ENCODE measurements at regions not wholly inside any gene's neighbourhood (a gene's known extent, or its start where the extent isn't known, plus 50 kb on each side); places are given as distances from the start of the nearest gene placed in this dataset.
"Not testable (repeated sequence)": the region's sequence is repeated elsewhere in the genome, so short reads cannot be mapped to it uniquely, and the experiment has no call there.

GRCh38 chr13:56681404-56681803 is 459.3 kb upstream of the PRR20A start:
- DNase-seq (ENCODE audit: low spot score), result no peak

GRCh38 chr13:56687131-56687530 is 453.6 kb upstream of the PRR20A start:
- DNase-seq (ENCODE audit: low spot score), result no peak

- no peak for DNase-seq (ENCODE audit: low spot score)
Observed at GRCh38 chr13:56697011-56697410, 443.7 kb upstream of the PRR20A start.

- DNase-seq (ENCODE audit: low spot score), result no peak
Observed at GRCh38 chr13:56700324-56700723, 440.4 kb upstream of the PRR20A start.

- DNase-seq (ENCODE audit: low spot score), result no peak
Observed at GRCh38 chr13:56706485-56706884, 434.2 kb upstream of the PRR20A start.

GRCh38 chr13:56713656-56714055 is 427.1 kb upstream of the PRR20A start:
- DNase-seq (ENCODE audit: low spot score), result no peak

- no peak for DNase-seq (ENCODE audit: low spot score)
Observed at GRCh38 chr13:56718791-56719190, 421.9 kb upstream of the PRR20A start.

- DNase-seq (ENCODE audit: low spot score), result no peak
Observed at GRCh38 chr13:56720841-56721240, 419.9 kb upstream of the PRR20A start.

- no peak for DNase-seq (ENCODE audit: low spot score)
Observed at GRCh38 chr13:56735537-56735942, 405.2 kb upstream of the PRR20A start.

- DNase-seq (ENCODE audit: low spot score), result no peak
Observed at GRCh38 chr13:56736966-56737365, 403.8 kb upstream of the PRR20A start.

- DNase-seq (ENCODE audit: low spot score), result no peak
Observed at GRCh38 chr13:56752636-56753035, 388.1 kb upstream of the PRR20A start.

- DNase-seq (ENCODE audit: low spot score), result no peak
Observed at GRCh38 chr13:56755181-56755935, 385.4 kb upstream of the PRR20A start.

- not testable (repeated sequence) for DNase-seq (ENCODE audit: low spot score)
Observed at GRCh38 chr13:56763333-56763732, 377.4 kb upstream of the PRR20A start.

- no peak for DNase-seq (ENCODE audit: low spot score)
Observed at GRCh38 chr13:56773148-56773547, 367.6 kb upstream of the PRR20A start.

- no peak for DNase-seq (ENCODE audit: low spot score)
Observed at GRCh38 chr13:56789527-56789926, 351.2 kb upstream of the PRR20A start.

GRCh38 chr13:56837161-56837560 is 303.6 kb upstream of the PRR20A start:
- DNase-seq (ENCODE audit: low spot score), result no peak

- no peak for DNase-seq (ENCODE audit: low spot score)
Observed at GRCh38 chr13:56850852-56851251, 289.9 kb upstream of the PRR20A start.

GRCh38 chr13:56861476-56861875 is 279.2 kb upstream of the PRR20A start:
- DNase-seq (ENCODE audit: low spot score), result no peak

- DNase-seq (ENCODE audit: low spot score), result no peak
Observed at GRCh38 chr13:56864451-56864850, 276.3 kb upstream of the PRR20A start.

- DNase-seq (ENCODE audit: low spot score), result no peak
Observed at GRCh38 chr13:56865416-56865815, 275.3 kb upstream of the PRR20A start.

GRCh38 chr13:56869671-56870070 is 271.0 kb upstream of the PRR20A start:
- DNase-seq (ENCODE audit: low spot score), result no peak

- no peak for DNase-seq (ENCODE audit: low spot score)
Observed at GRCh38 chr13:56886398-56886797, 254.3 kb upstream of the PRR20A start.

- DNase-seq (ENCODE audit: low spot score), result no peak
Observed at GRCh38 chr13:56888455-56888854, 252.3 kb upstream of the PRR20A start.

GRCh38 chr13:56893843-56894242 is 246.9 kb upstream of the PRR20A start:
- DNase-seq (ENCODE audit: low spot score), result no peak
